ENCODE measurements at regions not wholly inside any gene's neighbourhood (a gene's known extent, or its start where the extent isn't known, plus 50 kb on each side); places are given as distances from the start of the nearest gene placed in this dataset.

DNA sequence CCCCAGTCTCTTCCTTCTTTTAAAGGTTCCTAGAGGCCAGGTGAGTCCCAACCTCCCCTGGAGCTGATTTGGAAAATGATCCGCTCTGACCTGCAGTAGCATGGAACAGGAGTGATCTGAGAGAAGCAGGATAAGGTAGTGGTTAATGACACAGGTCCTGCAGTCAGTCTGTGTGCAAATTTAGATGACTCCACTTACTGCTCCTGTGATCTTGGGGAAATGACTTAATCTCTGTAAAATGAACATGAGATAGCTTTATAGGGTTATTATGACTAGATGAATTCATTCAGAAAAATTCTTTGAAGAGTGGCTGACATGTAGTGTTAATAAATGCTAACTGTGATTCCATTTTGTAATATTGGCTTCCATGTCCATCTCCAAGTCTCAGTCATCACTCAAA is 374.9 kb upstream of the CAMK1G start:
- no peak for DNase-seq

DNA sequence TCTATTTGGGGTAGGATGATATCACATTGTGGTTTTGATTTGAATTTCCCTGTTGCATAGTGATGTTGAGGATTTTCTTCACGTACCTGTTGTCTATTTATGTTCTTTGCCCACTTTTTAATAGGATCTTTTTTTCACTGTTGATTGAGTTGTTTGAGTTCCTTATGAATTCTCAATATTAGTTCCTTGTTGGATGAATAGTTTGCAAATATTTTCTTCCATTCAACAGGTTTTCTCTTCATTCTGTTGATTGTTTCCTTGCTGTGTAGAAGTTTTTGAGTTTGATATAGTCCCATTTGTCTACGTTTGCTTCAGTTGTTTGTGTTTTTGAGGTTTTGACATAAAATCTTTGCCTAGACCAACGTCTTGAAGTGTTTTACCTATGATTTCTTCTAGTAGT is 369.5 kb upstream of the CAMK1G start:
- no peak for DNase-seq

DNA sequence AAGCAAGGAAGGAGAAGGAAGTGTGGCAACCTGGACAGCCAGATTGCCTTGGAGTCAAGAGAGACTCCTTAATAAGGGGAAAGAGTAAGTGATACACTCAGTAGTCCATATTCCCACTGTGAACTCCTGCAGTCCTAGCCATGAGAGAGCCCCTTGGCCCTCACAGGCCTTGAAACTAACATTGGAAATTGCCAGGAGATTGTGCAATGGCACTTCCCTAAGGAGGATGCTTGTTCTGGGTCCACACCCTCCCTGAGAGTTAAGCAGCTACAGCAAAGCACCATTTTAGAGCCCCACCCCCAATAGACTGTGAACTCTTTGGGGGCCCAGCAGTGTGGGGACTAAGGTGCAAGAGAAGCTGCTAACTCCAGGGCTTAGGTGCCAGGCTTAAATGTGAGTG is 367.7 kb upstream of the CAMK1G start:
- no peak for DNase-seq

DNA sequence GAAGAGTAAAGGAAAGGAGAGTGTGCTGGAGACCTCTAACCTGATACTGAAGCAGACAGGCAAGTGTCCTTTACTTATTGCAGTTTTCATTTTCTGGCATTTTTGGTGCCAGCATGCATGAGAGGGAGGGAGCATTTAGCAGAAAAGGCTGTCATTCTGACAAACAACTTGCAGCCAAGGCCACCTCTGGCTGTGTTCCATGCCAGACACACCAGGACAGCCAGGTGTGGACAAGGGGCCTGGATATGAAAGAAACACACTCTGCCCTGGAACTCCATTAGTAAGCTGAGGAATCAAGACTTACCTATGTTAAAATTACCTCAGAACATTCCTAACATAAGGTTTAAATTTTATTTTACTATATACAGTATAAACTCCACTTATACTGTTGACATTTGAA is 365.4 kb upstream of the CAMK1G start:
- DNase-seq: no peak

DNA sequence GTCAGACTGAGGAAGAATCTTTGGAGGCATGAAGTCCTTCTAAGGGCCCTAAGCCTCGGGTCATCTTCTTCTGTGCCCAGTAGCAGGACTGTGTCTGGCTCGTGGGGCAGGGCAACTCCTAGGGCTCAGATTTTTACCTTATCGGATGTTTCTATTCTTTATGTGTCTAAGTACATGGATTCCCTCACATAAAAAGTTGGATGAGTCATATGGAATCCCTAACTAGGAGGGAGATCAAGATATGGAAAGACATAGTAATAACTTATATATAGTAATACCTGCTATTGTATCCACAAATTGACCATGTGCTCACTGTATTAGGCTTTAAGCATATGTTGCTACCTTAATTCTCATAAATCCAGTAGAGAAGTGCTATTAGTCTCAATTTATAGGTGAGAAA is 364.5 kb upstream of the CAMK1G start:
- DNase-seq: no peak

DNA sequence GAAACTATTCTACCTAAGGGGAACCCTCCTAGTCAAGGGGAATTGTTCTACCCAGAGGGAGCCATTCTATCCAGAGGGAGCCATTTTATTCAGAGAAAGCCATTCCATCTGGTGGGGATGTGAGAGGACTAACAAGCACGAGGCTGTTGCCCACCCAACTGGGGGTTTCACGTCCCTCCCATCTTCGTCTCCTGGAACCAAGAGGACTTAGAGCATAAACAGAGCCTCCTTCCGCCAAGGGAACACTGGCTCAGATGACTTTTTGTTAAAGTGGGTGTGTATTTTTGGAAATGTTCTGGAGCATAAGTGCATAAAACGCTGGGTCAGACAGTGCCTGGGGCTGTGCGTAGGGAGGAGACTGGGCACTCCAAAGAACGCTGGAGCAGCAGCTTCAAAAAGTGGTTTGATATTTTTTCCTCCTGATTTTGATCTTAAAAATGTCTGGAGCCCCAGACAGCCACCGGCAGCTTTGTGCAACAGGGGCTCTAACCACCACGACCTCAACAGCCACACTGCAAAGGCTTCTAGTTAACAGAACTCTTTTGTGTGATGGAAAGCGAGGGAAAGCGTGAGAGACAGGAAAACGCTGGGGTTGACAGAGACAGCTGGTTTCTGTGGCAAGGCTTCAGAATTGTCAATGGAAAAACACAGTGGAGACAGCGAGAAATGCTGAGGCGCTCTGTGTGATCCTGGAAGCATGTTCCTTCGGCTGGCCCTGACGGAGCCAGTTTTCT is 363.6 kb upstream of the CAMK1G start:
- no peak for DNase-seq

DNA sequence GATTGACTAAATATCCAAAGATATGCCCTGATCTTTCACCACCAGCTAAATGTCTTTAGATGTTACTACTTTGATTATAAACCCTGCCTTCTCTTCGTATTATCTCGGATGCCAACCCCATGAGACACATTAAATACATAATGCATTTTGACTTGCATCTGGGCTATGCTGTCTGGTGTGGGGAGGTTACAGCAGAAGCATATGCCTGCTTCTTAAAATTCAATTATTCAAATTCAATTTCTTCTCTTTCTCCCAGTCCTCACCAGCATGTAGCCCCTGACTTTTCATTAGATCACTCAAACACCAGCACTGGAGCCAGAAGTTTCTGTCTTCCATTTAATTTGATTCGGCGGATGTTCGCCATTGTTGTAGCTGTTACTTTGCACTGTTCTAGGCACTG is 360.7 kb upstream of the CAMK1G start:
- no peak for DNase-seq

DNA sequence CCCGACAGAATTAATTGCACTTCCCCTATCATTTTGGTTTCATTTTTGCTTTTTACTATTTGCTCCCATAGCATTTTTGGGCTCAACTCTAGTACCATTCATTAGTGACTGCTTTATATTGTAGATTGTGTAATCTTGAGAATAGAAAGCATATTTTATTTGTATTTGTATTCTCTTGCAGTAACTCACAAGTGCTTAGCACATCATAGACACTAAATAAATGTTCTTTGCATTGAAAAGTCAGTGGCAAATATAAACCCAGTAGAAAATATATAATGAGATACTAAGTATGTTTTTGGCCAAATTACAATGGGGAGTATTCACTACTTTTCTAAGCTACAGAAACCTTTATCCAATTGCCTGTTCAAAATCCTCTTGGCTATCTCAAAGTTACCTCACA is 359.7 kb upstream of the CAMK1G start:
- DNase-seq: no peak

DNA sequence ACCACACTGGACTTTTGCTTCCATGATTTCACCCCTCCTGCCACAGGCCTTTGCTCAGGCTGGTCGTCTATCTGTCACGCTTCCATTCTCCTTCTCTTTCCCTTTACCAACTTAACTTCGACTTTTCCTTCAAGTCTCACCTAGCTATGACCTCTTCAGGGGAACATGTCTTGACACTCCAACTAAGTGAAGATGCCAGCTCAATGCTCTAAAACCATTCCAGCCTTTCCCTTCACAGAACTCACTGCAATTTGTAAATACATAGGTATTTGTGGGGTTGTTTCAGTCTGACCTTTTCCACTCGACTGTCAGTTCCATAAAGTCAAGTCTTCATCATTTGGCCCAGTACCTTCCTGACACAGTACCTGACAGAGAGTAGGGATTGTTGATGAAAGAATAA is 358.6 kb upstream of the CAMK1G start:
- no peak for DNase-seq

DNA sequence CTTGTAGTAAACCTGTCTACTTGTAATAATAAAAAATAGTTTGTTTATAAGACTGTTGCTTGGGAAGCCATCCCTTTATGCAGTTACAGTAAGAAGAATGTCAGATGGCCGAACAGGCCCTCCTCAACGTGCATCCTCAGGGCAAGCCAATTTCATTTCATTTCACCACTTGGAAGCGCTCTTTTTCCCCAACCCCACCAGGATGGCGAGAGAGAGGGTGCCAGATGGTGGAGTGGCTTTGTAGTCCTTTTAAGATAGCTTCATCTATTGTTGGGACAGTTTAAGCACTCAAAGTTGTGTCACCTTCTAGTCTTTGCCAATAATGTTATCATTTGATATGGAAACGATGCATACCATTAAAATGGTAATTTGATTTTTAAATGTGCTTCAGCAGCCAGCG is 356.3 kb upstream of the CAMK1G start:
- no peak for DNase-seq

DNA sequence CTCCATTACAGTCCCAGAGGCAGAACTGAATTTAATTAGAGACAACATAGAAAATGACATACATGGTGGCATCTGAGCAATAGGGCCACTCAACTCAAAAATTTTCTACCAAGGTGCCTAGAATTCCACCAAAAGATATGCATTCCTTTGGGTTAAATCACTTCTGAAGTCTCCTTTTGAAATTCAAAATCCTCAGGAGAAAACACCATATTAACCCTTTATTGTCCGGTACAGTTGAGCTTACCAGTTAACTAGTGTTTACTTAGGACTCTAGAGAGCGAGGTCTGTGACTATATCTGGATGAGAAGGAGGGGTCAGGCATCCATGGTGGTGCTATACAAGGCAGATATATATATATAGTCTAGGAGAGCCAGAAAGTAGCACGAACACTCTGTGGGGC is 355.6 kb upstream of the CAMK1G start:
- DNase-seq: no peak

DNA sequence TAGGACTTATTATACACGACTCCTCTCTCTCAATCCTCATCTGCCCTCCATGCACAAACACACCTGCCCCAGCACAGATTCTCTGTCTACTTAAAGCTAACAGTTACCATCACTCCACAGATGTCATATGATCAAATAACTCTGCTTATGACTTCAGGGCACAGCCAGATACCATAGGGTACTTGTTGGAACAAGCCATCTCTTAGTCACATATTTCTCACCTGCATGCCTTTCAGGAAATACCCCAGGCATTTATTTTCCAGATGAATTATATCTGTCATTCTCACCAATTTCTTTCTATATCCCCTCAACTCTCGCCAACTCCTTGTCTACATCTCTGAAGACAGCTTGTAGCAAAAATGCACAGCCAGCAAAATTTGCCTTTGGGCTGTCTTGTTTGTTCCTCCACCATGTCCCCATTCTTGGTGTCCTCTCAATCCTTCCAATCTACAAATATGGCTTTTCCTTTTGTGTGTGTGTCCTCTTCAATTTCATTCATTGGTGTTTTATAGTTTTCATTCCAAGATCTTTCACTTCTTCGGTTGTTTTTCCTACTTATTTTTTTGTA is 353.9 kb upstream of the CAMK1G start:
- no peak for DNase-seq

DNA sequence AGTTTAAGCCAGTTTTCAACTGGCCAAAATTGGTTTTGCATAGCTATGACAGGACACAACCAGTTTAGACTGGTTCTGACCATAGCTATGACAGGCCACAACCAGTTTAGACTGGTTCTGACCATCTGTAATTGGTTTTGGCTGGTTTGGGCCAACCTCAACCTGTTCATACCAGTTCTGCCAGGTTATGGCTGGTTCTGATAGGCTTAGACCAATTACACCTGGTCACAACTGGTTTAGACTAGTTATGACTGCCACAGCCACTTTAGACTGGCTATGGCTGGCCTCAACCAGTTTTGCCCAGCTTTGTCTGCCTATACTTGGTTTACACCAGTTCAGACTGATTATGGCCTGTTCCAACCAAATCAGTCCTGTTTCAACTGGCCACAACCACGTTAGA is 353.2 kb upstream of the CAMK1G start:
- no peak for DNase-seq

DNA sequence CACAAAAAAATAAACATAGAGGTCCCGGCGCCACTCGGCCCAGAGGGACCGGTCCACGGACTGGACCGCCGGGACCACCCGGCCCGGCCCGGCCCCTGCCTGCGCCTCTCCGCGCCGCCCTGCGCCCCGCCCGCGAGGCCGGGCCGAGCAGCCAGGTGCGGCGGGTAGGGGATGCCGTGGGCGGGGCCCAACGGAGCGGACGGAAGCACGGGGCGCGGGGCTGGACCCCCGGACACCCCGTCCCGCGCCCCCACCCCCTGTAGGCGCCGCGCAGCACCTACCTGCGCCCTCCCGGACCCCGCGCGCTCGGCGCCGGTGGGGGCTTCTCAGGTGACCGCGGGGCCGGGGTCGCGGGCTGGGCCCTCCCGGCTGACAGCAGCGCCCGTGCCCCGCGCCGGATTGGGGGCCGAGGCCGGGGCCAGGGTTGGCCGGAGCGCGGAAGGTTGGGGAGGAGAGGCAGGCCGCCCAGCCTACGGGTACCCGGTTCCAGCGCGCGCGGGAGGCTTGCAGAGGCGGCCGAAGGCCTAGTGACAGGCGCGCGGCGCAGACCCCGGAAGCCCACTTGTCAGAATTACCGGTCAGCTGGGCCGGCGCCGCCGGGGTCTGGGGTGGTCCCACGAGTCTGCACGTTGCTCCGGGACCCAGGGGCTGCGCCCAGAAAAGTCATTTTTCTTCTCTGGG is 351.9 kb upstream of the CAMK1G start:
- no peak for DNase-seq

DNA sequence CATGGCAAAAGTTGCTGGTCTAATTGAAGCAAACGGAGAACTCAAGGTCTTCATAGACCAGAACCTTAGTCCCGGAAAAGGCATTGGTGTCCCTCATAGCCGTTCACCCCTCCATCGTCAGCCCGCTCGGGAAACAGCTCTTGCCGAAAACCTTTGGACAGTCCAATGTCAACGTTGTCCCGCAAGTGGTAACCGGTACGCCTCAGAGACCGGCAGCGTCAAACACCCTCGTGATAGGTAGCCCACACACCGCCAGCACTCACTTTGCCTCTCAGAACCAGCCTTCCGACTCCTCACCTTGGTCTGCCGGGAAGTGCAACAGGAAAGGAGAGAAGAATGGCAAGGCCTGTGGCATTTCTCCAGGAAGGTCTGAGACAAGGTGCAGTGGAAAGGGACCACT is 351.3 kb upstream of the CAMK1G start:
- no peak for DNase-seq

DNA sequence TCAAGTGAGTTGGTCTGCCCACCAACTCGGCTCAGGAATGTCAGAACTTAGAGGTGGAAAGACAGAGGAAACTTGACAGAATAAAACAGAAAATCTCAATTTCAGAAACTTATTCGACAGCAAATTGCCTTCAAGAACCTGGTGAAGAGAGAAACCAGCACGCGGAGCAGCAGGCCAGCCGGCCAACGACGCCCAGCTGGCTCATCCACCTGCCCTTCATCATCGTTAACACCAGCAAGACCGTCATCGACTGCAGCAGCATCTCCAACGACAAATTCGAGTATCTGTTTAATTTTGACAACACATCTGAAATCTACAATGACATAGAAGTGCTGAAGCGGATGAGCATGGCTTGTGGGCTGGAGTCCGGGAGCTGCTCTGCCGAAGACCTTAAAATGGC is 350.8 kb upstream of the CAMK1G start:
- no peak for DNase-seq

DNA sequence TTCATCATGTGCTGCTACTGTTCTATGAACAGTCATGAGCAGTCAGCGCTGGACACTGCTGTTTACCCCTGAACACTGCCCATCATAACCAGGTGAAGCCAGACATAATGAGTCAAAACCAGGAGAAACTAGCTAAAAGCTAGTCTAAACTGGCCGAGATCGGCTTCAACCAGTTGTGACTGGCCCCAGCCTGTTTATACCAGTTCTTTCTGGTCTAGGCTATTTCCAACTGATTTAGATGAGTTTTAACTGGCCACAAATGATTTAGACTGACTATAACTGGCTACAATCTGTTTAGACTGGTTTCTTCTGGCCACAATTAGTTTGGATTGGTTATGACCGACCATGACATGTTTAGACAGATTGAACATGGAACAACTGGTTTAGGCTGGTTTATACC is 348.3 kb upstream of the CAMK1G start:
- DNase-seq: no peak

DNA sequence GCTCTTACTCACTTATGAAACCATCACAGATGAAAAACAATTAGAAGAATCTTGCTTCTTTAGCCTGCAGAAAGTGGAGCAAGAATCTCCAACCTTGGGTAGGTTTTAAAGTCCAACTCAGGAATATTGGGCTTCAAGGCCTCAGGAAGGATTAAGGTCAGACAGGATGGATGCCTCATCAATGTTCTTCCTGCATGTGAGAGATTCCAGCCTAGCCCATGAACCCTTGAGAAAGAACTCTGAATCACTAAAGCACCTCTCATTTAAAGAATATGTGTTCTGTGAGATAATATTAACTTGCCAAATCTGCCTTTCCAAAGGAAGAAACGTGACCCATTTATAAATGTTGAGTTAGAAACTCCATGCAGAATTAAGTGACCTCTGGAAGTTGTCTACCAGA is 345.2 kb upstream of the CAMK1G start:
- DNase-seq: no peak

DNA sequence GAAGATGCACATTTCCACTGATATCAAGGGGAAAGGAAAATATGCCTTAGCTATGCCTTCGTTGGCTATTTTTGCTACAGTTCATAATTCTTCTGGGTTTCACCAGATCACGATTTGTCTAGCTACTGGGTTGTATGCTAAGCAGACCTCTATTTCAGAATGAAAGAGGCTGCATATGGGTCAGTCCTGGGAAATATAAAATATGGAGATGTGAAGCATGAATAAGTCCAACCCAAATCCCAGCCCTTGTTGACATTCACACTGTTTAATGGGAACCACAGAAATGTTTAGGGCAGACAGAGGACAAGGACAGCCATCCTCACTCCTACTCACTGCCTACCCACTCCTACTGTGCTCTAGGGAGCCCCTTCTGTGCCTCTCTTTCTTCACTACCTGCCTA is 343.2 kb upstream of the CAMK1G start:
- no peak for DNase-seq

DNA sequence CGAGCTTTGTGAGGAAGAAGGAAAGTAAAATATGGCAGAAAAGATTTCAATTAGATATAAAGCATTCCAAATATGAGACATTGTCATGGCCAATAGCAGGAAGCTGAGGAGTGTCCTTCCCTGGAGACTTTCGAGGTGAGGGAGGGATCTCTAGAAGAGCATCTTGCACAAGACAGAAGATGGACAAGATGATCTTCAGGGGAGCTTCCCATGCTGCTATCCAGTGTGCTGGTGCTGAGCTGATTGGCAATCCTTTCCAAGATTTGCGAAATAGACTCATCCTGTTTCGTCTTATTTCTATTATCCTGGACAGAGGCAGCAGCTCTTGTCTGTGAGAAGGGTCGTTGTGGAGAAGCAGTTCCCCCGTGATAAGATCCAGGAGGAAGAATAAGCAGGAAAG is 342.0 kb upstream of the CAMK1G start:
- DNase-seq: no peak

DNA sequence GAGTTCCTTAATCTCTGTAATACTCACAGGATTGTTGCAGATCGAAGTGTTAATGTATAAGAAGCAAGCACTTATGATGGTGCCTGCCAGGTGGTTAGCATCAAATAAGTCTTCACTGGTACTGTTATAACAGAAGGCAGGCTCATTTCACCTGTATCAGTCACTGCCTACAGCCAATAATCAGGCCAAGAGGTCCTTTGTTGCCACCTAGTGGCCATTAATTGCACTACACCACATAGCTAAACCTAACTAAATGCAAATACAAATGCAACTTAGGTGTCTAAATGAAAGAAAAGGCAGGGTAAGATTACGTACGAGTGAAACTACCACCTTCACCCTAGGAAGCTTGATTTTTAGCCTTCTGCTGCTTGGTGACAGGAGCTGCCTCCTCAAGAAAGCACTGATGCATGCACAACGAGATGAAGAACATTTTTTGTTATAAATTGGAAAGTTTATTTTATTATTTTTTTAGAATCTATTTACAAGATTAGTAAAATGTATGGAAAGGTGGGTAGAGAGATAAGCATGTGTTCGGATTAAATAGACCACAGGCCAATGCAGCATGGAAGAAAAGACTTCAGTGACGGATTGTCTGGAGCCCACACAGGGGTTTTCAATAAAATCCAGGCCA is 334.8 kb upstream of the CAMK1G start:
- peak; percentile 39 for DNase-seq

DNA sequence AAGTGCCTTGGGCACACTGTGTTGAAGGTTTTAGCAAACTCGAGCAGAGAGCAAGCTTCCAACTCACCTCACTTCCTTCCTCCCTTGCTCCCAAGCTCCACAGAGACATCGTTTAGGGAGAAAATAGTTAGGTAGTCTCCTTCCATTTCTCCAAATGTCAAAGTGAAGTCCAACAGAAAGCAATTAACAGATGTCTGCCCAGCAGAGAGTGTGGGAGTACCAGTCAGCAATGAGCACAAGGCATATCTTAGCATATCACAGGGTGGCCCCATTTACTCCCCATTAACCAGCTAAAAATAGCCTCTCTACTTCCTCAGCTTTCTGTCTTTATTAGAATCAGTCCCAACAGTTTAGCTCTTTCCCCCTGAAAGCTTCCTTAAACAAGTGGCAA is 334.2 kb upstream of the CAMK1G start:
- DNase-seq: no peak

DNA sequence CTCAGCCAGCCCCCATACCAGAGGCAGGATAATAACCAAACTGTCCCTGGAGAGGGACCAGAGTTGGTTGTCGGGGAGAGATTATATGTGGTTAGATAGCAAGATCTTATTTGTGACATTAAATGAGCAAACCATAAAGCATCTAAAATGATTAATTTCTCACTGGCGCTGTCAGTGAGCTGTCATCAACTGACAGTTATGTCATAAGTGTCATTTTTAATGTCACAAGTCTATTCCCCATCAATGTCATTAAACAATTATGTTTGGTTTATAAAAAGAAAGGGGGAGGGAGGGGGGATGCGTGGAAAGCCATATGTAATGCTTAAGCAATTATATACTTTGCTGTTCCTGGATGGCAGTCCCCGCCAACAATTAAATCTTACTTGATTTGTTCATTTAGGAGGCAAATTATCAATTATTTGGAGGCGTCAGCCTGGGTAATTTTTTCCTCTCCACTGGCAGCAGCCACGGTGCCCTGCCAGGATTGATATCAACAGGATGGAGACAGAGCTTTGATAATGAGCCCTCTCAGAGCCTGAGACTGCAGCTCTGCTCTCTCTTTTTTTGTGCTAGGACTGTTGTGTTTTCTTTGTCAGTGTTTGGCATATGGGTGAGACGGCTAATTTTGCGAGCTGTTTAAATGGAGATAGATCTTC is 333.6 kb upstream of the CAMK1G start:
- DNase-seq: no peak

Data from SHP77 treated with DMSO at 0.1 percent for 48 hours (cell line).